ENCODE measurements at regions not wholly inside any gene's neighbourhood (a gene's known extent, or its start where the extent isn't known, plus 50 kb on each side); places are given as distances from the start of the nearest gene placed in this dataset.

DNA sequence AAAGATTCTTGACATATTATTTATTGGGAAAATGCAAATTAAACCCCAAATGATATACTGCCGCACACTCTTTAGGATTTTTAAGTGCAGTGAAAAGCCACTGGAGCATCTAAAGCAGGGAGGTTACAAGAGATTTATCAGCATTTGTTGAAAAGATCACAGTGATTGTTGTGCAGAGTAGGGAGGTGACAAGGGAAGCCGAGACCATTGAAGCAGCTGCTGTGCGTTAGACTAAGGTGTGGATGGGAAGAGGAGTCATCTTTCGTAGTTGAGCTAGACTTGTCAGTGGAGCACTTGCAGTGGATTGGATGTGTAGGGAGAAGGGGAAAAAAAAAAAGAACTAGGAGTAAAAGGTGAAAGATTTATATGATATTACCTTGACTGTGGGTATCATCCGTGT, 854.6 kb downstream of the NTRK3 start:
- Histone ChIP-seq H3K36me3 (replicated peaks in 1 of 2) (no peaks in the 10 kb centered on the region), H3K27me3 (no peaks in the 10 kb centered on the region), H3K9me3 (replicated peaks in 1 of 3) (no peaks in the 10 kb centered on the region), H3K4me3 (no peak overlapping the region), H3K4me1 (replicated peaks in 1 of 2) (no peaks in the 10 kb centered on the region), H3K27ac (no peak overlapping the region)
- TF ChIP-seq POLR2A (IDR thresholded peaks at IDR 0.05): no peak
- TF ChIP-seq, protein P1, sequence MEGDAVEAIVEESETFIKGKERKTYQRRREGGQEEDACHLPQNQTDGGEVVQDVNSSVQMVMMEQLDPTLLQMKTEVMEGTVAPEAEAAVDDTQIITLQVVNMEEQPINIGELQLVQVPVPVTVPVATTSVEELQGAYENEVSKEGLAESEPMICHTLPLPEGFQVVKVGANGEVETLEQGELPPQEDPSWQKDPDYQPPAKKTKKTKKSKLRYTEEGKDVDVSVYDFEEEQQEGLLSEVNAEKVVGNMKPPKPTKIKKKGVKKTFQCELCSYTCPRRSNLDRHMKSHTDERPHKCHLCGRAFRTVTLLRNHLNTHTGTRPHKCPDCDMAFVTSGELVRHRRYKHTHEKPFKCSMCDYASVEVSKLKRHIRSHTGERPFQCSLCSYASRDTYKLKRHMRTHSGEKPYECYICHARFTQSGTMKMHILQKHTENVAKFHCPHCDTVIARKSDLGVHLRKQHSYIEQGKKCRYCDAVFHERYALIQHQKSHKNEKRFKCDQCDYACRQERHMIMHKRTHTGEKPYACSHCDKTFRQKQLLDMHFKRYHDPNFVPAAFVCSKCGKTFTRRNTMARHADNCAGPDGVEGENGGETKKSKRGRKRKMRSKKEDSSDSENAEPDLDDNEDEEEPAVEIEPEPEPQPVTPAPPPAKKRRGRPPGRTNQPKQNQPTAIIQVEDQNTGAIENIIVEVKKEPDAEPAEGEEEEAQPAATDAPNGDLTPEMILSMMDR (IDR thresholded peaks at IDR 0.05): no peak
- DNase-seq: no peak
- WGBS, 4 donors: 63 to 75% (median 68%) methylated on average over 5 of the region's 5 CpGs
- intact Hi-C loops (cut with DNase I): no loop called here

DNA sequence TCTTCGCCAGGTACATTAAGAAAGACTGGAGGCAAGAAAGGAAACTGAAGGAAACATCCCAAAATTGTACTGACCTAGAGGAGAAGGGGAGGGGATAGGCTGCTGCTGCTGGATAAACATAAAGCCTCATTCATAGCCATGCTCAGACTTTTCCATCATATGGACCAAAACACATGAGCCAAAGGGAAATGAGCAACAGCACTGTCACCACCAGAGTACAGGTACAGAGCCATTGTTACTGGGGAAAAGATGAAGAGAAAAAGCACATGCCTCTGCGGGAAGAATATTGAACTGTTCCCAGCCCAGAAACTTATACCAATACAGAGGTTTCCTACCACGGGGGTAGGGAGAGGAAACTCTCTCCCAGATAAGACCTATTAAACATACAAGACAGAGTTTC, 861.9 kb downstream of the NTRK3 start:
- WGBS, 4 donors: 66 to 87% (median 81%) methylated on average over 3 of the region's 3 CpGs
- Histone ChIP-seq H3K4me1 (replicated peaks in 1 of 2) (no peaks in the 10 kb centered on the region), H3K27ac (no peak overlapping the region), H3K27me3 (no peaks in the 10 kb centered on the region), H3K9me3 (replicated peaks in 1 of 3) (no peaks in the 10 kb centered on the region), H3K4me3 (no peak overlapping the region), H3K36me3 (replicated peaks in 1 of 2) (no peaks in the 10 kb centered on the region)
- TF ChIP-seq, protein P1 (IDR thresholded peaks at IDR 0.05): no peak
- intact Hi-C loops (cut with DNase I): no loop called here
- no peak for DNase-seq

DNA sequence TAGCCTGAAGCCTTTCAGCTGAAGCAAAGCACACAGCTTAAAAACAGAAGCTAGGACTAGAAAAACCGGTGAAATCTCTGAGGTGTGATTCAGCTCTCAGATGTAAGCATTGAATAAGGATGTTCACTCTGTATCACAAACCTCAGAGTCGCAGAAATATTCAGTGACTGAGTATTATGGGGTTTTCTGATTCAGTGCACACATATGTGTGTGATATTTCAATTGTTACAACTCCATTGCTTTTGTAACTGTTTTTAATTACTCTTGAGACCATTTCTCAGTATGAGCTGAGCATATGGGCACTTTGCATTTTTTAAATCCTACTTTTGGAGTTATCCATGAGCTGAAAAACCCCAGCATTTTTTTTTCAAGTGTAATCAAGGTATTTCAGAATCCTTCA, 868.8 kb downstream of the NTRK3 start:
- H3K4me1 ChIP-seq (replicated peaks in 1 of 2): no peaks in the 10 kb centered on the region
- H3K9me3 ChIP-seq (replicated peaks in 1 of 3): no peaks in the 10 kb centered on the region
- no peaks in the 10 kb centered on the region for H3K27me3 ChIP-seq
- intact Hi-C loops (cut with DNase I): no loop called here
- H3K36me3 ChIP-seq (replicated peaks in 1 of 2): no peaks in the 10 kb centered on the region
- no peak overlapping the region for H3K4me3 ChIP-seq
- no peak overlapping the region for H3K27ac ChIP-seq
- TF ChIP-seq, protein P1 (IDR thresholded peaks at IDR 0.05): no peak
- no peak for TF ChIP-seq POLR2A (IDR thresholded peaks at IDR 0.05)
- DNase-seq: no peak
- 63 to 84% (median 82%) methylated on average over 2 of the region's 2 CpGs for WGBS, 4 donors

DNA sequence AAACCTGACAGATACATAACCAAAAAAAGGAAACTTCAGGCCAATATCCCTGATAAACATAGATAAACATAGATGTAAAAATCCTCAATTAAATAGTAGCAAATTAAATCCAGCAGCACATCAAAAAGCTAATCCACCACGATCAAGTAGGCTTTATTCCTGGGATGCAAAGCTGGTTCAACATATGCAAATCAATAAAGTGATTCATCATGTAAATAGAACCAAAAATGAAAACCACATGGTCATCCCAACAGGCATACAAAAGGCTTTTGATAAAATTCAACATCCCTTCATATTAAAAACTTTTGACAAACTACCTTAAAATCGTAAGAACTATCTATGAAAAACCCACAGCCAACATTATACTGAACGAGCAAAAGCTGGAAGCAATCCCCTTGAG, 882.2 kb downstream of the NTRK3 start:
- no peaks in the 10 kb centered on the region for H3K4me1 ChIP-seq (replicated peaks in 1 of 2)
- H3K4me3 ChIP-seq: no peak overlapping the region
- WGBS, 4 donors: 50 to 63% (median 60%) methylated on average over 3 of the region's 3 CpGs
- H3K27me3 ChIP-seq: no peaks in the 10 kb centered on the region
- H3K27ac ChIP-seq: no peak overlapping the region
- intact Hi-C loops (cut with DNase I): no loop called here
- H3K36me3 ChIP-seq (replicated peaks in 1 of 2): no peaks in the 10 kb centered on the region
- H3K9me3 ChIP-seq (replicated peaks in 1 of 3): no peaks in the 10 kb centered on the region
- TF ChIP-seq, protein P1 (IDR thresholded peaks at IDR 0.05): no peak
- no peak for TF ChIP-seq POLR2A (IDR thresholded peaks at IDR 0.05)
- DNase-seq: no peak
